GM23338 (cell line): ENCODE measurements at regions not wholly inside any gene's neighbourhood (a gene's known extent, or its start where the extent isn't known, plus 50 kb on each side); places are given as distances from the start of the nearest gene placed in this dataset.

ENCODE experiments used
- ATAC-seq: fragments of 200-7000 bp; cut with Tn5 transposase; 3 replicates; pipeline ENCODE4 v1.9.1; 2020
- DNase-seq: peaks from one replicate; pipeline ENCODE4 v3.0.0-alpha.2; 2015; ENCODE audit warnings: low spot score
- H2AFZ ChIP-seq: fragments of 200-600 bp; sonication (generic); 2 replicates; pipeline ENCODE4 v1.8.0; 2016; ENCODE audit warnings: antibody characterized with exemption, mild to moderate bottlenecking, moderate library complexity
- H3F3A ChIP-seq: fragments of 200-600 bp; sonication (generic); replicated peaks from 2 replicates; pipeline ENCODE4 v1.8.0; 2017; ENCODE audit warnings: antibody characterized with exemption, mixed run types, low read depth
- H3K27ac ChIP-seq: fragments of 200-600 bp; sonication (generic); 2 replicates; pipeline ENCODE4 v1.6.1; 2016; ENCODE audit warnings: low read depth
- H3K27me3 ChIP-seq: fragments of 200-600 bp; sonication (generic); 2 replicates; pipeline ENCODE4 v1.8.0; 2016; ENCODE audit warnings: mild to moderate bottlenecking, mixed run types, moderate library complexity; ENCODE audit not compliant: insufficient read depth
- H3K36me3 ChIP-seq: fragments of 200-600 bp; sonication (generic); 2 replicates; pipeline ENCODE4 v1.8.0; 2016; ENCODE audit warnings: mild to moderate bottlenecking; ENCODE audit not compliant: insufficient read depth
- H3K4me1 ChIP-seq: fragments of 200-600 bp; sonication (generic); 2 replicates; pipeline ENCODE4 v1.8.0; 2016; ENCODE audit warnings: mild to moderate bottlenecking, moderate library complexity; ENCODE audit not compliant: insufficient read depth
- H3K4me2 ChIP-seq: fragments of 200-600 bp; sonication (generic); 2 replicates; pipeline ENCODE4 v1.7.1; 2017; ENCODE audit warnings: mixed run types
- H3K4me3 ChIP-seq: fragments of 200-600 bp; sonication (generic); 2 replicates; pipeline ENCODE4 v1.6.1; 2016; ENCODE audit warnings: mixed run types
- H3K79me2 ChIP-seq: fragments of 200-600 bp; sonication (generic); replicated peaks from 2 replicates; pipeline ENCODE4 v1.8.0; 2017; ENCODE audit warnings: mild to moderate bottlenecking; ENCODE audit not compliant: insufficient read depth
- H3K9me2 ChIP-seq: fragments of 200-600 bp; sonication (generic); 2 replicates; pipeline ENCODE4 v1.8.0; 2017; ENCODE audit not compliant: insufficient read depth
- H4K20me1 ChIP-seq: fragments of 200-600 bp; sonication (generic); replicated peaks from 2 replicates; pipeline ENCODE4 v1.8.0; 2017; ENCODE audit warnings: mild to moderate bottlenecking; ENCODE audit not compliant: insufficient read depth
- H3K27ac Mint-ChIP-seq: 2 replicates; pipeline ENCODE4 v1.8.0; 2020; ENCODE audit warnings: inconsistent platforms, mild to moderate bottlenecking, moderate library complexity, mixed read lengths
- H3K27me3 Mint-ChIP-seq: 3 replicates; pipeline ENCODE4 v1.8.0; 2022; ENCODE audit warnings: low read depth, mild to moderate bottlenecking, moderate library complexity, mixed read lengths, inconsistent platforms; ENCODE audit not compliant: insufficient read depth, poor library complexity
- H3K36me3 Mint-ChIP-seq: 3 replicates; pipeline ENCODE4 v1.8.0; 2021; ENCODE audit warnings: low read depth, mild to moderate bottlenecking, inconsistent platforms, moderate library complexity, mixed read lengths
- H3K4me1 Mint-ChIP-seq: 3 replicates; pipeline ENCODE4 v1.8.0; 2020; ENCODE audit warnings: mild to moderate bottlenecking, inconsistent platforms, mixed read lengths
- H3K4me3 Mint-ChIP-seq: 3 replicates; pipeline ENCODE4 v1.8.0; 2021; ENCODE audit warnings: moderate library complexity, mild to moderate bottlenecking, inconsistent platforms, mixed read lengths
- H3K9me3 Mint-ChIP-seq: 3 replicates; pipeline ENCODE4 v1.8.0; 2020; ENCODE audit warnings: moderate library complexity, mild to moderate bottlenecking, inconsistent platforms, mixed read lengths
- CTCF ChIP-seq, 2 experiments: fragments of 200-600 bp in 1 of 2; sonication (generic) in 1 of 2; conservative IDR thresholded peaks; 2 replicates each; pipeline versions ENCODE4 v1.5.1 to v1.6.1; 2016 to 2017; ENCODE audit warnings: antibody characterized with exemption in 2 of 2, low read depth in 2 of 2, mild to moderate bottlenecking in 2 of 2, moderate library complexity in 1 of 2
- ETS1 ChIP-seq: IDR thresholded peaks from 2 replicates; pipeline ENCODE4 v1.6.1; 2016; ENCODE audit warnings: antibody characterized with exemption
- EZH2 ChIP-seq: fragments of 200-600 bp; sonication (generic); IDR thresholded peaks from one replicate; pipeline ENCODE4 v1.8.0; 2017; ENCODE audit warnings: antibody characterized with exemption, mild to moderate bottlenecking, low read depth; ENCODE audit not compliant: unreplicated experiment
- EZH2phosphoT487 ChIP-seq: fragments of 200-600 bp; sonication (generic); IDR thresholded peaks from one replicate; pipeline ENCODE4 v1.8.1; 2018; ENCODE audit warnings: antibody characterized with exemption; ENCODE audit not compliant: unreplicated experiment
- JUNB ChIP-seq: IDR thresholded peaks from one replicate; pipeline ENCODE4 v1.6.1; 2016; ENCODE audit warnings: antibody characterized with exemption; ENCODE audit not compliant: unreplicated experiment
- NANOG ChIP-seq: IDR thresholded peaks from 2 replicates; pipeline ENCODE4 v1.6.1; 2016; ENCODE audit warnings: antibody characterized with exemption, borderline replicate concordance
- POLR2AphosphoS5 ChIP-seq: IDR thresholded peaks from 2 replicates; pipeline ENCODE4 v1.6.1; 2016; ENCODE audit warnings: antibody characterized with exemption, low read depth
- STAT1 ChIP-seq: IDR thresholded peaks from one replicate; pipeline ENCODE4 v1.6.1; 2016; ENCODE audit warnings: antibody characterized with exemption; ENCODE audit not compliant: unreplicated experiment
- ZNF114 ChIP-seq: fragments of 250-450 bp; sonication (Bioruptor Pico); IDR thresholded peaks from 2 replicates; pipeline ENCODE4 v1.5.0; 2020; ENCODE audit warnings: mild to moderate bottlenecking, moderate library complexity
- ZNF331 ChIP-seq: fragments of 250-450 bp; sonication (Bioruptor Pico); IDR thresholded peaks from 2 replicates; pipeline ENCODE4 v1.5.0; 2020; ENCODE audit warnings: low read depth, mild to moderate bottlenecking, moderate library complexity
- ZNF462 ChIP-seq: fragments of 250-450 bp; sonication (Bioruptor Pico); IDR thresholded peaks from 2 replicates; pipeline ENCODE4 v1.5.0; 2020; ENCODE audit warnings: mild to moderate bottlenecking, moderate library complexity

- no peak for TF ChIP-seq ZNF462
- TF ChIP-seq EZH2: no peak
Observed at GRCh38 chr12:86826051-86826450, 569.9 kb upstream of the MGAT4C start (continued).

GRCh38 chr12:86801439-86801838 is 545.2 kb upstream of the MGAT4C start:
- Histone ChIP-seq H4K20me1 (no peaks in the 10 kb centered on the region), H3K36me3 (no peaks in the 10 kb centered on the region), H2AFZ (no peak overlapping the region), H3K4me1 (no peaks in the 10 kb centered on the region), H3K4me3 (no peak overlapping the region), H3K9me2 (no peaks in the 10 kb centered on the region), H3K4me2 (no peak overlapping the region), H3K27me3 (no peaks in the 10 kb centered on the region), H3K27ac (no peak overlapping the region), H3K79me2 (no peaks in the 10 kb centered on the region), H3F3A (no peaks in the 10 kb centered on the region)
- H3K9me3 Mint-ChIP-seq: no peaks in the 10 kb centered on the region
- H3K4me1 Mint-ChIP-seq: no peaks in the 10 kb centered on the region
- H3K27ac Mint-ChIP-seq: no peak overlapping the region
- no peaks in the 10 kb centered on the region for H3K27me3 Mint-ChIP-seq
- no peaks in the 10 kb centered on the region for H3K36me3 Mint-ChIP-seq
- no peak for ATAC-seq
- H3K4me3 Mint-ChIP-seq: no peak overlapping the region
- DNase-seq: no peak
- no peak for TF ChIP-seq ZNF114 (CRISPR knock-in tag)
- no peak for TF ChIP-seq JUNB
- TF ChIP-seq CTCF (conservative IDR thresholded peaks at IDR 0.05; ENCODE audit: low read depth in 2 of 2): no peak
- no peak for TF ChIP-seq EZH2phosphoT487
- no peak for TF ChIP-seq POLR2AphosphoS5
- TF ChIP-seq NANOG: no peak
- TF ChIP-seq STAT1: no peak
- no peak for TF ChIP-seq ZNF331
- TF ChIP-seq ETS1: no peak
- TF ChIP-seq EZH2: no peak
